ENCODE measurements at regions not wholly inside any gene's neighbourhood (a gene's known extent, or its start where the extent isn't known, plus 50 kb on each side); places are given as distances from the start of the nearest gene placed in this dataset.

DNA sequence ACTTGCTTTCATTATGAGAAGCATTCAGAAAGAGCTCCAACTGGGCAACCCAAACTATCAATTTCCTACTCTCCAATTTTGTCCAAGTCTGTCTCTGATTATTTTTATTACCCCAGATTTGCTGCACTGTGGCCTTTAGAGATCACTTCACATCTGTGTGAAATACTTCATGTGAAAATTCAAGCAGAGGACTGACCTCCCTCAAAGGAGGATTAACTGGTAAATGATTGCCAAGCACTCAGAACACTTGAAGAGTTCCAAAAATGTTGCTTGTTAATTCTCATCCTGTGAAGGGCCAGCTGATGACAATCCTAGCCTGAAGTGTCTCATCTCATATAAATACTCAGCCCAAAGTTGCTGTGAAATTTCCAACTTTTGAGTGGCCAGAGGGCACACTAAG is 182.8 kb upstream of the DGKB start:
- no peak overlapping the region for H3T11ph ChIP-seq (ENCODE audit: low read length)
- no peak for DNase-seq
- H2BK5ac ChIP-seq (ENCODE audit: insufficient read length, low read length), result no peak overlapping the region
- H3K27ac Mint-ChIP-seq, result no peak overlapping the region
- no peaks in the 10 kb centered on the region for H3K9me3 Mint-ChIP-seq
- H3K9me3 ChIP-seq (ENCODE audit: control insufficient read depth, low read depth, low read length), result no peaks in the 10 kb centered on the region
- no peaks in the 10 kb centered on the region for H3K4me1 ChIP-seq (ENCODE audit: insufficient read depth, low read length)
- H2BK12ac ChIP-seq (ENCODE audit: insufficient read length, low read depth, low read length), result no peak overlapping the region
- no peak overlapping the region for H3K4ac ChIP-seq (ENCODE audit: low read depth, low read length)
- no peak overlapping the region for H3K27ac ChIP-seq (ENCODE audit: insufficient read length, low read depth, low read length)
- H3K23me2 ChIP-seq (ENCODE audit: insufficient read length, low read depth, low read length, poor library complexity, severe bottlenecking), result no peaks in the 10 kb centered on the region
- H3K36me3 Mint-ChIP-seq (ENCODE audit: insufficient read depth in 1 of 3, low read depth in 3 of 3), result no peaks in the 10 kb centered on the region
- TF ChIP-seq, protein P1, sequence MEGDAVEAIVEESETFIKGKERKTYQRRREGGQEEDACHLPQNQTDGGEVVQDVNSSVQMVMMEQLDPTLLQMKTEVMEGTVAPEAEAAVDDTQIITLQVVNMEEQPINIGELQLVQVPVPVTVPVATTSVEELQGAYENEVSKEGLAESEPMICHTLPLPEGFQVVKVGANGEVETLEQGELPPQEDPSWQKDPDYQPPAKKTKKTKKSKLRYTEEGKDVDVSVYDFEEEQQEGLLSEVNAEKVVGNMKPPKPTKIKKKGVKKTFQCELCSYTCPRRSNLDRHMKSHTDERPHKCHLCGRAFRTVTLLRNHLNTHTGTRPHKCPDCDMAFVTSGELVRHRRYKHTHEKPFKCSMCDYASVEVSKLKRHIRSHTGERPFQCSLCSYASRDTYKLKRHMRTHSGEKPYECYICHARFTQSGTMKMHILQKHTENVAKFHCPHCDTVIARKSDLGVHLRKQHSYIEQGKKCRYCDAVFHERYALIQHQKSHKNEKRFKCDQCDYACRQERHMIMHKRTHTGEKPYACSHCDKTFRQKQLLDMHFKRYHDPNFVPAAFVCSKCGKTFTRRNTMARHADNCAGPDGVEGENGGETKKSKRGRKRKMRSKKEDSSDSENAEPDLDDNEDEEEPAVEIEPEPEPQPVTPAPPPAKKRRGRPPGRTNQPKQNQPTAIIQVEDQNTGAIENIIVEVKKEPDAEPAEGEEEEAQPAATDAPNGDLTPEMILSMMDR (conservative IDR thresholded peaks at IDR 0.05), result no peak
- H3K4me3 Mint-ChIP-seq, result no peak overlapping the region
- H3K9ac ChIP-seq (ENCODE audit: extremely low read depth, insufficient read length, low read length), result no peak overlapping the region
- no peaks in the 10 kb centered on the region for H3K27me3 Mint-ChIP-seq (ENCODE audit: low read depth)
- H4K91ac ChIP-seq (ENCODE audit: insufficient read length, low read depth, low read length), result no peak overlapping the region
- no peaks in the 10 kb centered on the region for H4K20me1 ChIP-seq (ENCODE audit: control insufficient read depth, insufficient read depth, insufficient read length)
- no peak overlapping the region for H3K23ac ChIP-seq (ENCODE audit: insufficient read length, low read depth, low read length)
- H2AK5ac ChIP-seq (ENCODE audit: insufficient read length, low read length), result no peak overlapping the region
- H3K79me2 ChIP-seq (ENCODE audit: insufficient read depth, low read length), result no peaks in the 10 kb centered on the region
- H2AFZ ChIP-seq (ENCODE audit: low read length), result no peak overlapping the region
- H2BK20ac ChIP-seq (ENCODE audit: low read depth, low read length, poor library complexity, severe bottlenecking), result no peak overlapping the region
- no peak overlapping the region for H3K56ac ChIP-seq (ENCODE audit: insufficient read length, low read depth, low read length)
- no peaks in the 10 kb centered on the region for H3K79me1 ChIP-seq (ENCODE audit: insufficient read depth, low read depth, low read length, poor library complexity, severe bottlenecking)
- no peak overlapping the region for H4K8ac ChIP-seq (replicated peaks; ENCODE audit: insufficient read length, low read depth, low read length)
- no peak overlapping the region for H4K5ac ChIP-seq (ENCODE audit: insufficient read length, low read depth, low read length)
- H3K14ac ChIP-seq (ENCODE audit: insufficient read depth, low read length), result no peak overlapping the region
- no peak overlapping the region for H3K18ac ChIP-seq (ENCODE audit: insufficient read length, low read depth, low read length)
- H2BK120ac ChIP-seq (ENCODE audit: low read depth, low read length, poor library complexity, severe bottlenecking), result no peak overlapping the region
- no peaks in the 10 kb centered on the region for H3K27me3 ChIP-seq (ENCODE audit: insufficient read depth, low read length)
- no peak overlapping the region for H3K4me2 ChIP-seq (ENCODE audit: insufficient read depth, insufficient read length, low read length)
- H2BK15ac ChIP-seq (ENCODE audit: low read depth, low read length), result no peak overlapping the region
- no peaks in the 10 kb centered on the region for H3K4me1 Mint-ChIP-seq

Data from H9 (cell line).